Non-pigmented ciliary epithelial cell (primary cell): ENCODE measurements at regions not wholly inside any gene's neighbourhood (a gene's known extent, or its start where the extent isn't known, plus 50 kb on each side); places are given as distances from the start of the nearest gene placed in this dataset.

Experiments used
- DNase-seq: peaks from one replicate; pipeline ENCODE4 v3.0.0-alpha.2; 2010; ENCODE audit warnings: low read depth

DNA sequence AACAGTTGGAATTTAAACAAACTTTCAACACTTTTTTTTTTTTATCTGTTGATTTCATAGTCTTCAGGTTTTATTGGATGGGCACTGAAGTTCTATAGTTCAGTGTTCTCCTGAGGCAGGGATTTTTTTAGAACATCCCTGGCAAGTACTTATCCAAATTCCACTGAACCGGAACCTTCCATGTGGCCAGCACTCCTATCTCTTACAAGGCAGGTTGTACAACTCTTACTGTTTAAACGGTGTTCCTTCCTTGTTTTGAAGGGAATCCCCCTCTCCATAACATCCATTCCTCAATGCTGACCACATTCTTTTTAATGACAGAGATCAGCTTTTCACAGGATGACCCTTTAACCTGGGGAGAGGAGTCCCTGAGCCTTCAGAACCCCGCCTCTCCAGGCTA lies 238.9 kb upstream of the CTBP2 start:
- no peak for DNase-seq

DNA sequence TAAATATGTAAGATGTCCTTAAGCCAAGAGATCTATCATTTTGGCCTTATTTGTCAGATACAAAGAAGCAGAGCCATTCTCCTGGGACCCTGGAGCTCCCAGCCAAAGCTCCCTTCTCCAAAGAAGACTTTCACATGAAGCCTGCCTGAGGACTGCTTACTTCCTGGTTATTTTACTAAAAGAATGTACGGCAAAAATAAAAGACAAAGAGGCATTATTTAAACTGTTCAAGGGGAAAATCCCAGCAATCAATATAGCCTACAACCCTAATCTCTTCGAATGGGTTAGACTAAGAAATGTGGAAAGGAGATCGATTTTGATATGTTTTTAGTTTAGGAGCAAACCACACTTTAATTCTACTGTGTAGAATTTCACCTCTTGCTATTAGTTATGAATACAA lies 237.9 kb upstream of the CTBP2 start:
- DNase-seq, result no peak

- DNase-seq, result no peak
Observed at GRCh38 chr10:125397608-125398007, 237.2 kb upstream of the CTBP2 start.

GRCh38 chr10:125396676-125397075 lies 236.3 kb upstream of the CTBP2 start:
- DNase-seq, result no peak

- no peak for DNase-seq
Observed at GRCh38 chr10:125392609-125393008, 232.2 kb upstream of the CTBP2 start.

- DNase-seq, result no peak
Observed at GRCh38 chr10:125392154-125392553, 231.8 kb upstream of the CTBP2 start.

- no peak for DNase-seq
Observed at GRCh38 chr10:125389648-125390047, 229.3 kb upstream of the CTBP2 start.

- no peak for DNase-seq
Observed at GRCh38 chr10:125379592-125379991, 219.2 kb upstream of the CTBP2 start.

GRCh38 chr10:125377368-125377767 lies 217.0 kb upstream of the CTBP2 start:
- no peak for DNase-seq

GRCh38 chr10:125375210-125375609 lies 214.8 kb upstream of the CTBP2 start:
- no peak for DNase-seq

- no peak for DNase-seq
Observed at GRCh38 chr10:125373546-125373945, 213.2 kb upstream of the CTBP2 start.

DNA sequence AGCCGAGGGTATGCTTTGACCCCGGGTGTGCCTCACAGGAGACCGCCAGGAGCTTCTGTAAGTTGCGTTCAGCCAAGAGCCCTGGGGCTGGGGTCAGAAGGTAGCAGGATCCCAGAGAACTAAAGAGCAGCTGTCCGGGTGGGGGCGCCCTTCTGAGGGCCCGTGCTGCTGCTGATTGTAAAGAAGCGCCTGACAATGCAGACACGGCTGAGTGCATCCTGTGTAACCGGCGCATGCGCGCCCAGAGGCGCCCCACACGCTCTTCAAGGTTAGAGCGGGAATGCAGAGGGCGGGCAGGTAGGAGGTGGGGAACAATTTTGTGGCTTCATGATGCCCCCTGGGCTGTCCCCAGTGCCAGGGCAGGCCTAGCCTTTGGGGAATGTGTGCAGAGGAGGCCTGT lies 210.2 kb upstream of the CTBP2 start:
- no peak for DNase-seq

- DNase-seq, result no peak
Observed at GRCh38 chr10:125369382-125370326, 209.3 kb upstream of the CTBP2 start.

DNA sequence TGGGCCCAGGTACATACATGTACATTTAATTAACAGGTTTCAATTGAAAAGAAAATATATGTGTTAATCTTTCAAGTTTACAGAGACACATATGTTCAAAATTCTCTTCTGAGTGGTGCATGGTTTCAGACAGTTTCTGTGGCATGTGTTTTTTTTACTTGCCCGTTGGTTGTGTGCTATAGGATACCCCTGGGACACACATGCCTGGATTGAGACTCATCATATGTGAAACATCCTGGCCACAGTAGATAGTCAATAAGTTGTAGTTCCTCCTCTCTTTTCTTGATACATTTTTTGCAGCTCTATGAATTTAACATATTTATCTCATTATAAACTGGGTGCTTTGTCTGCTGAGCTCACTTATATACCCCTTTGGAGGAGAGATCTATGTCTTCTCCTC lies 207.8 kb upstream of the CTBP2 start:
- no peak for DNase-seq

- DNase-seq, result no peak
Observed at GRCh38 chr10:125363791-125364190, 203.4 kb upstream of the CTBP2 start.

GRCh38 chr10:125362950-125363349 lies 202.6 kb upstream of the CTBP2 start:
- no peak for DNase-seq

- DNase-seq, result no peak
Observed at GRCh38 chr10:125359401-125359800, 199.0 kb upstream of the CTBP2 start.

- DNase-seq, result no peak
Observed at GRCh38 chr10:125355657-125356056, 195.3 kb upstream of the CTBP2 start.

GRCh38 chr10:125350519-125350918 lies 190.2 kb upstream of the CTBP2 start:
- DNase-seq, result no peak

- no peak for DNase-seq
Observed at GRCh38 chr10:125348536-125348935, 188.2 kb upstream of the CTBP2 start.

DNA sequence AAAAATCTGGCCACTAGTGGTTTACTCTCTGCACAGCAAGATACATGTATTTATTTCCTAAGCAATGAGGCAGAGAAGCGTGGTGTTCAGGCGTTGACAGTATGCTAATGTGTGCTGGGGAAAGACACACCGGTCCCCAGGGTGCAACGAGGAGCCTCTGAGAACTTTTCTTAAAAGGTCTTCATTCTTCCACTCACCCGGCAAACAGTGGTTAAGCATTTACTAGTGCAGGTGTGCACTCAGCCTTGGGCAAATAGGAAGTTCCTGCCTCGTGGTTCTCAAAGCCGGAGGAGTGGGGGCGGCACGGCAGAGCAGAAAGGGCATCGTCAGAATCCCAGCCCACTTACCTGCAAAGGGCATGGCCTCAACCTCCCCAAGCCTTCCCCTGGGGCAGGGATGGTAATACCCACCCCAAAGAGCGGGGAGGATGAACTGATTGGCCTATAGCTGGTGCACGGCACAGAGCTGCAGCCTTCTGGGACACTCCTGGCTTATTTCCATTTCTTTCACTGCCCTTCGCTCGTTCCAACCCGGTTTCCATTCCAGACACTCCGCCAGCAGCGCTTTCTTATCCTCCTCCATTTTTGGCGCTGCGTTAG lies 184.3 kb upstream of the CTBP2 start:
- DNase-seq, result no peak

- DNase-seq, result no peak
Observed at GRCh38 chr10:125343983-125344382, 183.6 kb upstream of the CTBP2 start.

DNA sequence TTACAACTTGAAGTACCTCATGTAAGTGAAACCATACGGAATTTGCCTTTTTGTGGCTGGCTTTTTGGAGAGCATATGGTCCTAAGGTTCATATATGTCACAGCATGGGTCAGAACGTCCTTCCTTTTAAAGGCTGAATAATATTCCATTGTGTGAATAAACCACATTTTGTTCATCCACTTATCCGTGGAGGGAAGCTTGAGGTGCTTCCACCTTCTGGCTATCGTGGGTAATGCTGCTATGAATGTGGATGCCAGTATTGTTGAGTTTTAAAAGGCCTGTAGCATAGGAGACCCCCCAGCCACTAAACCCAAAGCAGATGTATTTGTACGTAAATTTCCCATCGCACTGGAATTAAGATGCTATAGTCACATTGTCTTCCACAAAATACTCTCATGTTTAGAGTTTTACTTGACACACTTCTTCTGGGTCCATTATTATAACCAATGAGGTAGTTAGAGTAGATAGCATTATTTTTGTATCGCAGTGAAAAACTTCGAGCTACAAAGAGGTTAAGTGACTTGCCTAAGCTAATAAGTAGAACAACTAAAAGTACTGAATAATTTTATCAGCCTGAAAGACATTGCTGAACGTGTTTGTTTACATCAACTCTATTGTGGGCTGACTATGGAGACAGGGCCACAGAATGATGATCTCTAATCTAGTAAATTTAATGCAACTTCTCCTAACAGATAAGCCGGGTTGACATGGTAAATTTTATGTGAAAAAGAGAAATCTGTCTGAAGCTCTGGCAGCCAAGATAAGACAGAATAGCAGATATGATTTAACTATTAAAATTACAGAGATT lies 183.0 kb upstream of the CTBP2 start:
- DNase-seq, result no peak
